HCT116 (cell line): ENCODE measurements at regions not wholly inside any gene's neighbourhood (a gene's known extent, or its start where the extent isn't known, plus 50 kb on each side); places are given as distances from the start of the nearest gene placed in this dataset.

Experiments
- ATAC-seq: fragments of 200-7000 bp; cut with Tn5 transposase; 2 replicates; pipeline ENCODE4 v1.9.1; 2020; ENCODE audit warnings: mild to moderate bottlenecking, moderate library complexity
- BruUV-seq: library from RNA; stranded (reverse); fragments of 400-500 nt; replicated peaks from 2 replicates; lab custom pipeline; 2021; lab: Mats Ljungman, UMichigan
- CTCF ChIA-PET: fragments of 300-600 bp; sonication (Branson Sonifier 250); formaldehyde crosslinking; loops from one replicate; lab custom pipeline; 2021; ENCODE audit warnings: antibody characterized with exemption; lab: Charles Lee
- POLR2A ChIA-PET: fragments of 300-600, 350-600 bp; sonication (Branson Sonifier 250); formaldehyde crosslinking; loops from one replicate; lab custom pipeline; 2021; ENCODE audit warnings: antibody characterized with exemption; lab: Charles Lee
- RAD21 ChIA-PET, 2 experiments: fragments of 300-600 bp; sonication (Branson Sonifier 250); formaldehyde crosslinking; loops; one replicate each; lab custom pipeline; 2023; ENCODE audit warnings: low total read pairs in 2 of 2; ENCODE audit not compliant: uncharacterized antibody in 2 of 2, unreplicated experiment in 2 of 2, low non-redundant PET in 1 of 2; lab: Charles Lee
- DNase-seq: peaks from one replicate; pipeline ENCODE4 v3.0.0-alpha.2; 2010; ENCODE audit warnings: low read depth, low spot score
- H2AFZ ChIP-seq: fragments of 200-600 bp; shearing (Covaris generic), sonication (generic); 2 replicates; pipeline ENCODE4 v1.6.1; 2017; ENCODE audit warnings: low read depth, mixed run types, mixed read lengths, antibody characterized with exemption, low read length; ENCODE audit not compliant: poor library complexity, severe bottlenecking
- H3K27ac ChIP-seq: 2 replicates; pipeline ENCODE4 v1.5.1; 2012; ENCODE audit warnings: low read depth, low read length
- H3K27me3 ChIP-seq: fragments of 200-600 bp; sonication (generic); 2 replicates; pipeline ENCODE4 v1.6.1; 2016; ENCODE audit warnings: mixed run types, low read length, mixed read lengths; ENCODE audit not compliant: insufficient read depth
- H3K36me3 ChIP-seq, 2 experiments: fragments of 200-500 bp in 1 of 2; fragments of 200-600 bp in 1 of 2; sonication (Bioruptor generic) in 1 of 2; sonication (generic) in 1 of 2; 2 replicates each; pipeline versions ENCODE4 v1.5.1 to v1.6.1; 2014 to 2016; ENCODE audit warnings: low read length in 2 of 2, inconsistent platforms in 1 of 2, mixed read lengths in 1 of 2, mixed run types in 1 of 2; ENCODE audit not compliant: insufficient read depth in 2 of 2, control insufficient read depth in 1 of 2
- H3K4me1 ChIP-seq, 2 experiments: fragments of 200-600 bp in 1 of 2; sonication (generic) in 1 of 2; 2 replicates each; pipeline versions ENCODE4 v1.5.1 to v1.6.1; 2012 to 2017; ENCODE audit warnings: low read length in 2 of 2, inconsistent platforms in 1 of 2, mild to moderate bottlenecking in 1 of 2, mixed read lengths in 1 of 2, mixed run types in 1 of 2, moderate library complexity in 1 of 2; ENCODE audit not compliant: insufficient read depth in 2 of 2, control insufficient read depth in 1 of 2
- H3K4me2 ChIP-seq: fragments of 200-600 bp; sonication (generic); 2 replicates; pipeline ENCODE4 v1.6.1; 2017; ENCODE audit warnings: mixed run types, low read length, mixed read lengths
- H3K4me3 ChIP-seq, 2 experiments: fragments of 200-600 bp in 1 of 2; sonication (generic) in 1 of 2; replicated peaks in 1 of 2; 2 replicates each; pipeline ENCODE4 v1.5.1; 2011 to 2016; ENCODE audit warnings: low read length in 2 of 2, control low read depth in 1 of 2, low read depth in 1 of 2, mild to moderate bottlenecking in 1 of 2, mixed read lengths in 1 of 2, mixed run types in 1 of 2
- H3K79me2 ChIP-seq: fragments of 200-600 bp; sonication (generic); 2 replicates; pipeline ENCODE4 v1.6.1; 2017; ENCODE audit warnings: mild to moderate bottlenecking, mixed run types, low read length, moderate library complexity, mixed read lengths; ENCODE audit not compliant: insufficient read depth
- H3K9ac ChIP-seq: fragments of 200-600 bp; sonication (generic); 2 replicates; pipeline ENCODE4 v1.6.1; 2016; ENCODE audit warnings: low read length, mixed read lengths
- H3K9me2 ChIP-seq: fragments of 200-600 bp; sonication (generic), shearing (Covaris generic); 2 replicates; pipeline ENCODE4 v1.6.1; 2017; ENCODE audit warnings: mixed run types, mild to moderate bottlenecking, moderate library complexity; ENCODE audit not compliant: insufficient read depth
- H3K9me3 ChIP-seq, 2 experiments: fragments of 200-500 bp in 1 of 2; fragments of 200-600 bp in 1 of 2; sonication (Bioruptor generic) in 1 of 2; sonication (generic) in 1 of 2; 2 replicates each; pipeline ENCODE4 v1.6.1; 2014 to 2017; ENCODE audit warnings: low read length in 2 of 2, mixed read lengths in 2 of 2, inconsistent platforms in 1 of 2, low read depth in 1 of 2, mild to moderate bottlenecking in 1 of 2, mixed run types in 1 of 2, moderate library complexity in 1 of 2; ENCODE audit not compliant: control insufficient read depth in 1 of 2, insufficient read depth in 1 of 2
- H4K20me1 ChIP-seq: fragments of 200-600 bp; sonication (generic), shearing (Covaris generic); 2 replicates; pipeline ENCODE4 v1.6.1; 2017; ENCODE audit warnings: mixed run types, mild to moderate bottlenecking, moderate library complexity; ENCODE audit not compliant: insufficient read depth
- ATF3 ChIP-seq: IDR thresholded peaks from 2 replicates; pipeline ENCODE4 v1.6.1; 2012
- CBX3 ChIP-seq: IDR thresholded peaks from 2 replicates; pipeline ENCODE4 v1.6.1; 2012; ENCODE audit warnings: low read depth
- CTCF ChIP-seq, 3 experiments: fragments of 200-600 bp in 1 of 3; sonication (generic) in 1 of 3; IDR thresholded peaks in 2 of 3; conservative IDR thresholded peaks in 1 of 3; 2 replicates each; pipeline ENCODE4 v1.5.1; 2012 to 2017; ENCODE audit warnings: low read depth in 2 of 3, low read length in 2 of 3, antibody characterized with exemption in 1 of 3, borderline replicate concordance in 1 of 3, control low read depth in 1 of 3, mild to moderate bottlenecking in 1 of 3, mixed read lengths in 1 of 3, mixed run types in 1 of 3, moderate library complexity in 1 of 3; ENCODE audit not compliant: insufficient read depth in 1 of 3
- EGR1 ChIP-seq: IDR thresholded peaks from 2 replicates; pipeline ENCODE4 v1.6.1; 2012; ENCODE audit warnings: low read depth
- ELF1 ChIP-seq: IDR thresholded peaks from 2 replicates; pipeline ENCODE4 v1.6.1; 2012; ENCODE audit warnings: low read depth, borderline replicate concordance
- EZH2phosphoT487 ChIP-seq: fragments of 200-600 bp; IDR thresholded peaks from 2 replicates; pipeline ENCODE4 v1.6.1; 2018; ENCODE audit warnings: antibody characterized with exemption, borderline replicate concordance
- FOSL1 ChIP-seq: IDR thresholded peaks from 2 replicates; pipeline ENCODE4 v1.6.1; 2012; ENCODE audit warnings: low read depth
- JUND ChIP-seq: IDR thresholded peaks from 2 replicates; pipeline ENCODE4 v1.6.1; 2012
- MAX ChIP-seq: IDR thresholded peaks from 2 replicates; pipeline ENCODE4 v1.6.1; 2012
- POLR2A ChIP-seq: IDR thresholded peaks from 2 replicates; pipeline ENCODE4 v1.7.0; 2011; ENCODE audit warnings: borderline replicate concordance; ENCODE audit not compliant: insufficient read depth, insufficient read length; ENCODE audit errors: extremely low read depth
- RAD21 ChIP-seq: IDR thresholded peaks from 2 replicates; pipeline ENCODE4 v1.6.1; 2012; ENCODE audit warnings: low read depth, mild to moderate bottlenecking
- REST ChIP-seq: IDR thresholded peaks from 2 replicates; pipeline ENCODE4 v1.6.1; 2012; ENCODE audit warnings: low read depth
- SIN3A ChIP-seq: IDR thresholded peaks from 2 replicates; pipeline ENCODE4 v1.6.1; 2012; ENCODE audit warnings: low read depth
- SP1 ChIP-seq: IDR thresholded peaks from 2 replicates; pipeline ENCODE4 v1.6.1; 2012; ENCODE audit warnings: low read depth
- SRF ChIP-seq: IDR thresholded peaks from 2 replicates; pipeline ENCODE4 v1.6.1; 2012; ENCODE audit warnings: low read depth
- YY1 ChIP-seq: IDR thresholded peaks from 2 replicates; pipeline ENCODE4 v1.6.1; 2011; ENCODE audit warnings: low read length, low read depth, moderate library complexity, mild to moderate bottlenecking; ENCODE audit not compliant: insufficient replicate concordance; ENCODE audit errors: extremely low read depth
- ZBTB33 ChIP-seq: IDR thresholded peaks from 2 replicates; pipeline ENCODE4 v1.6.1; 2011; ENCODE audit warnings: mild to moderate bottlenecking, low read length, moderate library complexity; ENCODE audit not compliant: insufficient replicate concordance; ENCODE audit errors: extremely low read depth
- ZFX ChIP-seq: fragments of 450-650 bp; IDR thresholded peaks from 2 replicates; pipeline ENCODE4 v1.6.1; 2017
- ZNF274 ChIP-seq: fragments of 200-500 bp; sonication (Bioruptor generic); IDR thresholded peaks from 2 replicates; pipeline ENCODE4 v1.6.1; 2014; ENCODE audit warnings: mild to moderate bottlenecking, low read depth, low read length, inconsistent platforms
- intact Hi-C: fragments of 100-400 bp; cut with micrococcal nuclease; formaldehyde crosslinking; loops from 2 replicates; pipeline ENCODE4 v1.10.0; 2022

GRCh38 chr5:91849069-91849468, 466.0 kb upstream of the ARRDC3 start:
- POLR2A ChIA-PET: no interaction called here
- peak; percentile 19; the same call in 1 of the 2 replicates for ATAC-seq
- BruUV-seq: no TSS peak
- Histone ChIP-seq H3K79me2 (no peaks in the 10 kb centered on the region), H3K36me3 (no peaks in the 10 kb centered on the region), H3K4me1 (peaks cover 12 to 32% of the 10 kb centered on the region in 2 experiments; a peak in 3 of 4 replicates), H3K27ac (no peak overlapping the region), H3K9me2 (no peaks in the 10 kb centered on the region), H3K4me2 (peak overlapping the region; percentile 44), H3K9ac (no peak overlapping the region), H3K27me3 (no peaks in the 10 kb centered on the region), H2AFZ (peak overlapping the region; percentile 66), H4K20me1 (no peaks in the 10 kb centered on the region), H3K9me3 (no peaks in the 10 kb centered on the region), H3K4me3 (no peak overlapping the region)
- intact Hi-C loops: no loop called here
- no peak for DNase-seq
- TF ChIP-seq SP1: no peak
- no peak for TF ChIP-seq CTCF (IDR thresholded peaks at IDR 0.05 in 2 of 3, conservative IDR thresholded peaks at IDR 0.05 in 1 of 3; ENCODE audit: borderline replicate concordance in 1 of 3, insufficient read depth in 1 of 3, low read depth in 2 of 3, low read length in 2 of 3)
- no peak for TF ChIP-seq REST
- no peak for TF ChIP-seq ZFX
- no peak for TF ChIP-seq ZNF274
- no peak for TF ChIP-seq CBX3
- TF ChIP-seq SRF: no peak
- no peak for TF ChIP-seq SIN3A
- TF ChIP-seq POLR2A: no peak
- TF ChIP-seq ATF3: no peak
- TF ChIP-seq JUND: no peak
- no peak for TF ChIP-seq YY1
- no peak for TF ChIP-seq EZH2phosphoT487
- TF ChIP-seq ZBTB33: no peak
- no peak for TF ChIP-seq FOSL1
- TF ChIP-seq ELF1: no peak
- no peak for TF ChIP-seq RAD21
- no peak for TF ChIP-seq EGR1
- TF ChIP-seq MAX: no peak
- RAD21 ChIA-PET: no interaction called here
- CTCF ChIA-PET: no interaction called here
